HG02973 (cell line): ENCODE measurements at regions not wholly inside any gene's neighbourhood (a gene's known extent, or its start where the extent isn't known, plus 50 kb on each side); places are given as distances from the start of the nearest gene placed in this dataset.

ENCODE experiments used
- ATAC-seq: cut with Tn5 transposase; IDR thresholded peaks from one replicate; pipeline ENCODE4 v1.9.1; 2021; ENCODE audit warnings: moderate library complexity; ENCODE audit not compliant: unreplicated experiment

GRCh38 chr11:19474954-19475721, 234.4 kb upstream of the E2F8 start:
- ATAC-seq = peak; percentile 69

DNA sequence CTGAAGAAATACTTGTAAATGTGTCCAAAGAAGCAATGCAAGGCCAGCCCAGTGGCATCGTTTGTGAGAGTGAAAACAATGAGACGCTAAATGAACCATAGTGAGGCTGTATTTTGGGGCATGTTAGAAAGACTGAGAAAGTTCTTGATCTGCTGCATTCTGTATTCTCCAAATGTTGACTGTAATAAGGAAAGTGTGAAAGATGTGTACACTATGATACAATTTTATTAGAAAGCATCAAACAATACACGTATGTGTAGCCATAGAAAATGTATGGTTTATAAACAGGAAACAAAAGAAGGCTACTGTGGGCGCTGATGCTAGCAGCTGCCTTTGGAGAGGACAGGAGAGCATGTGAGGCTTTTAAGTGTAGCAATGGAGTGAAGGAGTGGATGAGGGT, 233.5 kb upstream of the E2F8 start:
- ATAC-seq = no peak

GRCh38 chr11:19472679-19473078, 231.9 kb upstream of the E2F8 start:
- ATAC-seq = no peak

- ATAC-seq = no peak
Observed at GRCh38 chr11:19467904-19468303, 227.2 kb upstream of the E2F8 start.

DNA sequence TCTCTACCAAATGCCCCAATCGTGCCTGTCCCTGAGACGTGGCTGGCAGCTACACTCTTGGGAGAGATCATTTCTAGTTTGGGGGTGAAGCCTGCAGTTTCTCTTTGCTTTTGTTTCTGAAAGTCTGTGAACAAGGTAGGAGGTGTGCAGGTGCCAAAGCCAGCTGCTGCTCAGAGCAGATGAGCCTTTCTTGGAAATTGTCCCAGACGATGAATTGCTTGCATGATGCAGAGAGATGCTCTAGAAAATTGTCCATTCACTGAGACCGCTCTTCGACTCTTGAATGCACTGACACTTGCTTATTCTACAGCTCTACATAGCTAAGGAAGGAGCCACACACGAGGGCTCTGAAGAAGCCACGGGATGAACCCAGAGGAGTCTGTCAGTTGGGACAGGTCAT, 225.6 kb upstream of the E2F8 start:
- no peak for ATAC-seq

DNA sequence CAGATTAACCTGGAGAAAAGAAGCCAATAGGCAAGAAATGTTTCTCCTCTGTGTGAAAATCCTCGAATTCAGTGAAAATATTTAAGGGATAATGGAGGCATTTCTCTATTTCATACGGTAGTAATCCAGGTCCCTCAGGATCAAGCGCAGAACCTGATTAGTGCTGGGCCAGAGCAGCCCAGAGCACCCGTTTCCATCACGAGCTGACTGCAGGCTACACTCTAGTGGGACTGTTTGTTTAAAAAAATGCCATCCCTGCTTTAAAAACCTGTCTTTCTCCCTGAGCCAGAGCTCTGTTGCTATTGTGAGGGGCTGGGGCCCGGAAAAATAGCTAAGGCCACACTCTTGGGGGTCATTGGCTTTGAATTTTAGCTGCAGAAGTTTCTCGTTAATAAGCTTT, 223.2 kb upstream of the E2F8 start:
- no peak for ATAC-seq

- ATAC-seq = no peak
Observed at GRCh38 chr11:19460718-19461405, 220.1 kb upstream of the E2F8 start.

DNA sequence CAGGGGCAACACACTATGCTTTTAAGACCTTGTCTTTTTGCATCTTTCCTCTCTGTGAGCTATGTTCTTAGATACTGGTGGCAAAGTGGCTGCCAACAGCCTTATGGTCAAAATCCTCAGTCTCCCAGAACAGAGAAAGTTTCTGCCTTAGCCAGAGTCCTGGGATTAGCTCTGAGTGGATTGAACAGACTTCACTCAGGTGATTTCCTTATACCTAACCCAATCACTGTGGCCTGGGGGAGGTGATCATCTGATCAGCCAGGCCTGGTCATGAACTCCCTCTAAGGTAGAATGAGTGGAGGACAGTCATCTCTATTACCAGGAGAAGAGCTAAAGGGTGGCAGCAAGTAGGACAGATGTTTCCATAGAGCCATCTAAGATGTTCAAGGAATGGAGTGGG, 218.5 kb upstream of the E2F8 start:
- no peak for ATAC-seq

DNA sequence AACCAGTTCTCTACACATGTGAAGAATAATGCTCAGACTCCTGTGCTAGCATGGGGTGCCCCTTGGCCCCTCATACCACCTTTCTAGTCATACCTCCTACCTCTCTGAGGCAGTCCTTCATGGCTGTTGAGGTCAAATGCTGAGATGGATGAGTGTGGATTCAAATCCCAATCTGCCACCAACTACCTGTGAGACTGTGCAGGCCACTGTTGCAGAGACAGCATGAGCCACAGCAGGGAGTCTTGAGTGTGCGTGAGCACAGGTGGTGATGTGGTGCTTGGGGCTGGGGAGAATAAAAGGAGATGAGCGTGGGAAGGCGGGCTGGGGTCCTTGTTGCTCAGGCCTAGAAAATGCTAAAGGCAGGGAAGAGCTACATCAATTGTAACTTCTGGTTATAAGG, 218.0 kb upstream of the E2F8 start:
- no peak for ATAC-seq

DNA sequence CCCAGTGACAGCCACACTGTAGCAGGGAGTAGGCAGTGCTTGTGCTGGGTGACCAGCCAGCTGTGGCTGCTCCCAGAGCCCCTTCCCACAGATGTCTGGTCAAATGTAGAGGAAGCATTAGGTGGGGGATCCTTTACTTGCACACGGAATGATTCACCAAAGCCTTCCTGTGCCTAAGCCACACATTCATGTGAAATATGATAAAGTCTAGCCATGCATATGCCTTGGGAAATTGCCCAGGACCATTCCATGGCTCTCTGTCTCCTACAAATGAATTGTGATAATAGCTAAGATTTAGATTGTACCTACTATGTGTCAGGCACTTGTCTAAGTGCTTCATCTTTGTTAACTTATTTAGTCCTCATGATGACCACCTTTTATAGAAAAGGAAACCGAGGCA, 217.5 kb upstream of the E2F8 start:
- ATAC-seq = no peak

DNA sequence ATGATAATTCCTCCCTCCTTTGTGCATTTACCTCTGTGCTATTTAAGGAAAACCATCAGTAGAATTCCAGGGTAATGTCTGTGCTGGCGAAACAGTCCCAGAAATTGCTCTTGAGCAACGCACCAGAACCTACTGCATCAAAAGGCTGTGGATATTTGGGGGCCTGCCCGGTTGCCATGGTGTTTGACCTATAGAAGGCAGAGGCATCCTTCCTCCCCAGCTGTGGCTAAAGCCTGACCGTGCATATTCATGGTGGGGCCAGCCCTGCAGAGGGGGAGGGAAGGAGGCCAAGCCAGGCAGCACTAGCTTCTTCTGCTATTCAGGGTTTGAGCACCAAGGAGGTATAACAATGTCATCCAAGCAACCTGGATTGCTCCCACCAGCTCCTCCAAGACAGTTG, 215.0 kb upstream of the E2F8 start:
- ATAC-seq = no peak

DNA sequence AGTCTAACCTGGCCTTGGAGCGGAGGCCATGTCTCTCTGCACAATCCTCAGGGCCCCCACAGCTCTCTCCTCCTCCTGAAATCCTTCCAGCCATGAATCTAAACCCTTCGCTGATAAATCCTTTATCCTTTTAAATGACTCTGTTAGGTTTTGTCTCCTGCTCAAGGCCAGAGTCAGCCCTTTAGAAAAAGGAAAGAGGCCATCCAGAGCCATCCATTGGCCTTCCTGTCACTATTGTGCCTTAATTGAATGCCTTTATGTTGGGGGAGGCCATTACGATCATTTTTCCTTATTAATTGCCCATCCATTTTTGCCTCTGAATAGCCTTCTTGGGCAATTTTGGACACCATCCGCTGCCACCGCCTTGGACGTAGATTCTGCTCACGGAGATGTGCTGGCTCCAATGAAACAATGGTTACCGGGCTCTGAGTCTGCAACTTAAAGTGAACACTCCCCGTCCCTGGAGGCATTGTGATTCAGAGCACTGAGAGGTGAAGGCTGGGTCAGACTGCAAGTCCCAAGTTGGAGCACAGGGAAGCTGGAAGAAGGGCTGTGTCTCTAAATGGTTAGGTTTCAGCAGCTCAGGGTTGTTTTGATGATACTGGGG, 213.0 kb upstream of the E2F8 start:
- no peak for ATAC-seq

GRCh38 chr11:19451609-19452008, 210.9 kb upstream of the E2F8 start:
- no peak for ATAC-seq

- ATAC-seq = no peak
Observed at GRCh38 chr11:19450282-19450681, 209.5 kb upstream of the E2F8 start.

- no peak for ATAC-seq
Observed at GRCh38 chr11:19448651-19449050, 207.9 kb upstream of the E2F8 start.

DNA sequence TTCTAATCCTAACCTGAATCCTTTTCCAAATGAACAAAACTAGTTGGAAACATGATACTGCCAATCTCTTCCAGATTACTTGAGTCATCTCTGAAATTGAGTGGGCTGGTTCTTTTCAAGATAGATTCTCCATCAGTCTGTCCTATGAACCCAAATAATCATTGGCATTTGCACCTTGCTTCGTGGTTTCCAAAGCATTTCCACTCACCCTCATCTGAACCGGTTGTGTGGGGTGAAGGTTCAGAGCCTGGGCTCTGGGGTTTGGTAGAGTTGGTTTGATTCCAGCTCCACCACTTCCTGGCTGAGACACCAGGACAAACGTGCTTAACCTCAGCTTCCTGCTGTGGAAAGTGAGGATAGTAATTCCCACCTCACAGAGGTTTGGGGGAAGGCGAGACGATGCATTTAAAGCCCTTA, 206.4 kb upstream of the E2F8 start:
- ATAC-seq = no peak

GRCh38 chr11:19445771-19446170, 205.0 kb upstream of the E2F8 start:
- no peak for ATAC-seq

DNA sequence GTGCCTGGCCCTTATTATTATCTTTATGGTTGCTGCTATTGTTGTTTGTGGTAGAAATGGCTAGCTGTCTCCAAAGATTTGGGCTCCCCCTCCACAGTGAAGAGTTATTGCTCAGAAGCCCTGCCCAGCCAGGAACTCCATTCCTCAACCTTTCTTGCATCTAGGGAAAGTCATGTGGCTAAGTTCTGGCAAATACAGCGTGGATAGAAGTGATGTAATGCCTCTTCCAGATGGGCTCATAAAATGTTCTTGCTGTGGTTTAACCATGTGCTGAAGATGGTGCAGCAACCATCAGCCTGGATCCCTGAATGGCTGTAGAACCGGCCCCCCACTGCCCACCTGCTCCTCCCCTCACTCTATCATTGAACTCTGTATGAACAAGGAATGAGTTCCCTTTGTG, 203.5 kb upstream of the E2F8 start:
- ATAC-seq = no peak

GRCh38 chr11:19442554-19442910, 201.8 kb upstream of the E2F8 start:
- no peak for ATAC-seq

GRCh38 chr11:19441752-19442553, 201.2 kb upstream of the E2F8 start:
- peak; percentile 94 for ATAC-seq

- ATAC-seq = no peak
Observed at GRCh38 chr11:19441288-19441687, 200.5 kb upstream of the E2F8 start.

GRCh38 chr11:19437760-19438159, 197.0 kb upstream of the E2F8 start:
- ATAC-seq = no peak
